ENCODE measurements at regions not wholly inside any gene's neighbourhood (a gene's known extent, or its start where the extent isn't known, plus 50 kb on each side); places are given as distances from the start of the nearest gene placed in this dataset.

GRCh38 chr22:27133019-27133431 is 475.6 kb downstream of the MIAT start:
- TF ChIP-seq, protein P1, sequence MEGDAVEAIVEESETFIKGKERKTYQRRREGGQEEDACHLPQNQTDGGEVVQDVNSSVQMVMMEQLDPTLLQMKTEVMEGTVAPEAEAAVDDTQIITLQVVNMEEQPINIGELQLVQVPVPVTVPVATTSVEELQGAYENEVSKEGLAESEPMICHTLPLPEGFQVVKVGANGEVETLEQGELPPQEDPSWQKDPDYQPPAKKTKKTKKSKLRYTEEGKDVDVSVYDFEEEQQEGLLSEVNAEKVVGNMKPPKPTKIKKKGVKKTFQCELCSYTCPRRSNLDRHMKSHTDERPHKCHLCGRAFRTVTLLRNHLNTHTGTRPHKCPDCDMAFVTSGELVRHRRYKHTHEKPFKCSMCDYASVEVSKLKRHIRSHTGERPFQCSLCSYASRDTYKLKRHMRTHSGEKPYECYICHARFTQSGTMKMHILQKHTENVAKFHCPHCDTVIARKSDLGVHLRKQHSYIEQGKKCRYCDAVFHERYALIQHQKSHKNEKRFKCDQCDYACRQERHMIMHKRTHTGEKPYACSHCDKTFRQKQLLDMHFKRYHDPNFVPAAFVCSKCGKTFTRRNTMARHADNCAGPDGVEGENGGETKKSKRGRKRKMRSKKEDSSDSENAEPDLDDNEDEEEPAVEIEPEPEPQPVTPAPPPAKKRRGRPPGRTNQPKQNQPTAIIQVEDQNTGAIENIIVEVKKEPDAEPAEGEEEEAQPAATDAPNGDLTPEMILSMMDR (conservative IDR thresholded peaks at IDR 0.05; ENCODE audit: low read length), result no peak
- DNase-seq (ENCODE audit: low read depth), result no peak
- no peak overlapping the region for H3K4me3 ChIP-seq (ENCODE audit: low read length)

- peak; percentile 34 for DNase-seq (ENCODE audit: low read depth)
- TF ChIP-seq, protein P1 (conservative IDR thresholded peaks at IDR 0.05; ENCODE audit: low read length), result no peak
- no peak overlapping the region for H3K4me3 ChIP-seq (ENCODE audit: low read length)
These were observed 476.4 kb downstream of the MIAT start for GRCh38 chr22:27133681-27134314.

DNA sequence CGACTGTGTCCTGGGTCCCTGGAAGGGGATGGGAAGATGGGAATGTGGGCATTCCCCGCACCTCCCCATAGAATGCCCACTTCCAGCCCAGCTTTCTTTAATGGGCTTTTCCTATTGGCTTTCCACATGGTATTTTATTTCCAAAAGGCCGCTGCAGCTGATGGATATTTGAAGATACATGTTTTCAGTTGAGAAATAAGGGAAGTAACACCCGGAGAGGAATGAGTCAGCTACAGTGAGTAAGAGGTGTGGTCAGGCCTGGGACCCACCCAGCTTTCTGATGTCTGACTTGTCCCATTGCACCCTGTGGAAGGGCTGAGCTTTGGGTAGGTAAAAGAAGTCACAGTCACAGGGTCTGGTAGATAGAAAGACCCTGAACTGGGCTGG is 476.9 kb downstream of the MIAT start:
- DNase-seq (ENCODE audit: low read depth), result peak; percentile 91
- TF ChIP-seq, protein P1 (conservative IDR thresholded peaks at IDR 0.05; ENCODE audit: low read length), result no peak
- no peak overlapping the region for H3K4me3 ChIP-seq (ENCODE audit: low read length)

DNA sequence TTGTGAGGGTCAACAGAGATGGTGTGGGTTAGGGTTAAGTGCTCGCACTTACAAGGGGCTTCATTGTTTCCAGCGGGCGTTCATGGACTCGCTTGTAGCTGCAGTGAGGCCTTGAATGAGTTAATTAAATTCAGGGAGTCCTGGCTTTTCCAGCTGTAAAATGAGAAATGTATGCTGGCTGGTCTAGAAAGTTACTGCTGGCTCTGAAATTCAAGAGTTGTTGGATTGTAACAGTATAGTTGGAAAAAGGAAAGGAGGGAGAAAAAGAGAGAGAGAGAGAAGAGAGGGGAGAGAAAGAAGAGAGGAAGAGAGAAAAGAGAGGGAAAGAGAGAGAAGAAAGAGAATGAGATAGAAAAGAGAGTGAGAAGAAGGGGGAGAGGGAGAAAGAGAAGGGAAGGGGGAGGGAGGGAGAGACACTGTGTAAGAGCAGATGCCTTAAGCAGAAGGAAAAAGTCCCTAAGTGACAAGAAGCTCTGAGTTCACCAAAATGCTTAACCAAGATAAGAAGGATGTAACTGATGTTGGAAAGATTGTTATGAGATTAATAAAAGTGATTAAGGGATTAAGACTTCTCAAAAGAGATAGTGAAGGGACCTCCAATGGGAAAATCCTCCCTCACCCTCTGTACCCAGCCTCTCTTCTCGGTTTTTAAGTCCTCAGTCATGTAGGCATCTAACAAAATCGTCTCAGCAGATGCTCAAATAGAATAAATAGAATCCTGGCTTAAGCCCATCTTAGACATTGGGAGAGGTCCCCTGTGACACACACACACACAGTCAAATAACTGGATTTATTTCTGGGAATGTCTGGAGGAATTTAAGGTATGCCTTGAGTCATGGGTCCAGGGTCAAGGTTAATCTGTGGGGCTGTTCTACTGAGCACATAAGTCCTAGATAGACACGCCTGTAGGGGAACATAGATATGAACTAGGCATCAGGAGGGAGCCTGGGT is 477.9 kb downstream of the MIAT start:
- no peak overlapping the region for H3K4me3 ChIP-seq (ENCODE audit: low read length)
- DNase-seq (ENCODE audit: low read depth), result peak; percentile 91
- TF ChIP-seq, protein P1 (conservative IDR thresholded peaks at IDR 0.05; ENCODE audit: low read length), result 0 out of 2 replicates have a peak, but pooled peaks have one; percentile 8

DNA sequence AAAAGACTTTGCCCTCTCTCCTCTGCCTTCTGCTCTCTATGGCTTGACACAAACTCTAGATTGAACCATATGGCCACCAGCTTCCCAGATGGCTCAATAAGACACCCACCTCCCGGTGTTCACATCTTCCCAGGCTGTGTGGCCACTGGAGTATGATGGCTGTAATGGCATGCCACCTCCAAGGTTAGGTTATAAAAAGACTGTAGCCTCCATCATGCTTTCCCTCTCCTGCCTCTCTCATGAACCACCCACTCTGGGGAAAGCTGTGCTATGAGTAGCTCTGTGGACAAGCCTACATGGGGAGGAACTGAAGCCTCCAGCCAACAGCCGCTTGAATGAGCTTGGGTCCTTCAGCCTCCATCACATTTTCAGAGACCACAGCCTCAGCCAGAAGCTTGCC is 479.2 kb downstream of the MIAT start:
- DNase-seq (ENCODE audit: low read depth), result no peak
- no peak overlapping the region for H3K4me3 ChIP-seq (ENCODE audit: low read length)
- TF ChIP-seq, protein P1 (conservative IDR thresholded peaks at IDR 0.05; ENCODE audit: low read length), result no peak

- no peak for DNase-seq (ENCODE audit: low read depth)
- H3K4me3 ChIP-seq (ENCODE audit: low read length), result no peak overlapping the region
- TF ChIP-seq, protein P1 (conservative IDR thresholded peaks at IDR 0.05; ENCODE audit: low read length), result no peak
These were observed 480.5 kb downstream of the MIAT start for GRCh38 chr22:27137871-27138337.

All from AG10803 (cell line).